Gastroesophageal sphincter (tissue), 3 donors: ENCODE measurements at regions not wholly inside any gene's neighbourhood (a gene's known extent, or its start where the extent isn't known, plus 50 kb on each side); places are given as distances from the start of the nearest gene placed in this dataset.

Experiments used
- CTCF ChIP-seq, 4 experiments: fragments of 200-600 bp in 2 of 4; fragments of 450-650 bp in 2 of 4; sonication (generic) in 1 of 4; IDR thresholded peaks; one replicate each; pipeline ENCODE4 v1.5.1; 2017 to 2019; ENCODE audit warnings: antibody characterized with exemption in 4 of 4, mild to moderate bottlenecking in 2 of 4, moderate library complexity in 2 of 4
- POLR2A ChIP-seq, 2 donors: fragments of 450-650 bp; IDR thresholded peaks; one replicate each; pipeline ENCODE4 v1.6.1; 2017; ENCODE audit warnings: antibody characterized with exemption in 2 of 2, mild to moderate bottlenecking in 2 of 2, moderate library complexity in 1 of 2
- POLR2AphosphoS5 ChIP-seq: sonication (generic); formaldehyde crosslinking; IDR thresholded peaks from one replicate; pipeline ENCODE4 v1.6.1; 2017; ENCODE audit warnings: antibody characterized with exemption

GRCh38 chrX:109049903-109050302 is 313.5 kb upstream of the IRS4 start:
- no peak for TF ChIP-seq CTCF (IDR thresholded peaks at IDR 0.05)
- TF ChIP-seq POLR2A (IDR thresholded peaks at IDR 0.05): no peak
- no peak for TF ChIP-seq POLR2AphosphoS5
